WERI-Rb-1 (cell line): ENCODE measurements at regions not wholly inside any gene's neighbourhood (a gene's known extent, or its start where the extent isn't known, plus 50 kb on each side); places are given as distances from the start of the nearest gene placed in this dataset.
"Not testable (repeated sequence)": the region's sequence is repeated elsewhere in the genome, so short reads cannot be mapped to it uniquely, and the experiment has no call there.

Source experiments
- DNase-seq: peaks from one replicate; pipeline ENCODE4 v3.0.0-alpha.2; 2020
- H3K27ac ChIP-seq: fragments of 250-450 bp; sonication (Bioruptor Pico); 2 replicates; pipeline ENCODE4 v1.5.1; 2020; ENCODE audit warnings: mild to moderate bottlenecking, moderate library complexity
- H3K27me3 ChIP-seq: fragments of 250-450 bp; sonication (Bioruptor Pico); 2 replicates; pipeline ENCODE4 v1.5.1; 2021; ENCODE audit warnings: mild to moderate bottlenecking, low read depth, moderate library complexity; ENCODE audit not compliant: insufficient read depth, severe bottlenecking
- H3K36me3 ChIP-seq: fragments of 250-450 bp; sonication (Bioruptor Pico); 2 replicates; pipeline ENCODE4 v1.5.1; 2020; ENCODE audit warnings: mild to moderate bottlenecking, moderate library complexity
- H3K4me3 ChIP-seq: 2 replicates; pipeline ENCODE4 v1.5.1; 2011; ENCODE audit warnings: low read depth, mild to moderate bottlenecking, control low read depth, low read length
- H3K9me3 ChIP-seq: fragments of 250-450 bp; sonication (Bioruptor Pico); 2 replicates; pipeline ENCODE4 v1.5.1; 2021; ENCODE audit warnings: mild to moderate bottlenecking, moderate library complexity; ENCODE audit not compliant: severe bottlenecking
- TF ChIP-seq, protein P1 (sequence below): IDR thresholded peaks from 2 replicates; pipeline ENCODE4 v1.5.1; 2011; ENCODE audit warnings: low read depth, mild to moderate bottlenecking, control low read depth, inconsistent platforms, low read length

DNA sequence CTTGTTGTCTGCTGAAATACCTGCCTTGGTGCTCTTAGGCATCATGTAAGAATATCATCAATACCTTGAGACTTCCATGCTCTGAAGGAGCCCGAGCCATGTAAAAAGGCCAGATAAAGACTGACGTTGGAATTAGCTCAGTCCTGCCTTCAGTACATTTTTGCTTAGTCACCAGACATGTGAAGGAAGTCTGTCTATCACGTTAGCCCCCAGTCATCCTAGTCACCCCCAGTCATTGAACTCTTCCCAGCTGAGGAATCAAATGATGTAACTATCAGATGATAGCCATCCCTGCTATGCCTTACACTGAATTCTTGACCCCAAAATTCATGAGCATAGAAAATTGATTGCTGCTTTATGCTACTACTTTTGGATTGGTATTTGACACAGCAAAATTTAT, 351.2 kb upstream of the SGO1 start:
- Histone ChIP-seq H3K27ac (no peak overlapping the region), H3K4me3 (no peak overlapping the region), H3K27me3 (no peaks in the 10 kb centered on the region), H3K36me3 (no peaks in the 10 kb centered on the region), H3K9me3 (no peaks in the 10 kb centered on the region)
- TF ChIP-seq, protein P1, sequence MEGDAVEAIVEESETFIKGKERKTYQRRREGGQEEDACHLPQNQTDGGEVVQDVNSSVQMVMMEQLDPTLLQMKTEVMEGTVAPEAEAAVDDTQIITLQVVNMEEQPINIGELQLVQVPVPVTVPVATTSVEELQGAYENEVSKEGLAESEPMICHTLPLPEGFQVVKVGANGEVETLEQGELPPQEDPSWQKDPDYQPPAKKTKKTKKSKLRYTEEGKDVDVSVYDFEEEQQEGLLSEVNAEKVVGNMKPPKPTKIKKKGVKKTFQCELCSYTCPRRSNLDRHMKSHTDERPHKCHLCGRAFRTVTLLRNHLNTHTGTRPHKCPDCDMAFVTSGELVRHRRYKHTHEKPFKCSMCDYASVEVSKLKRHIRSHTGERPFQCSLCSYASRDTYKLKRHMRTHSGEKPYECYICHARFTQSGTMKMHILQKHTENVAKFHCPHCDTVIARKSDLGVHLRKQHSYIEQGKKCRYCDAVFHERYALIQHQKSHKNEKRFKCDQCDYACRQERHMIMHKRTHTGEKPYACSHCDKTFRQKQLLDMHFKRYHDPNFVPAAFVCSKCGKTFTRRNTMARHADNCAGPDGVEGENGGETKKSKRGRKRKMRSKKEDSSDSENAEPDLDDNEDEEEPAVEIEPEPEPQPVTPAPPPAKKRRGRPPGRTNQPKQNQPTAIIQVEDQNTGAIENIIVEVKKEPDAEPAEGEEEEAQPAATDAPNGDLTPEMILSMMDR: no peak
- DNase-seq: no peak

- TF ChIP-seq, protein P1: no peak
- no peaks in the 10 kb centered on the region for H3K27me3 ChIP-seq
- no peak for DNase-seq
- no peak overlapping the region for H3K27ac ChIP-seq
- no peak overlapping the region for H3K4me3 ChIP-seq
- H3K9me3 ChIP-seq: no peaks in the 10 kb centered on the region
- no peaks in the 10 kb centered on the region for H3K36me3 ChIP-seq
Measured at GRCh38 chr3:20529911-20530310, 343.9 kb upstream of the SGO1 start.

GRCh38 chr3:20528180-20528770, 342.3 kb upstream of the SGO1 start:
- DNase-seq: no peak
- Histone ChIP-seq H3K4me3 (no peak overlapping the region), H3K27ac (no peak overlapping the region), H3K27me3 (no peaks in the 10 kb centered on the region), H3K36me3 (no peaks in the 10 kb centered on the region), H3K9me3 (no peaks in the 10 kb centered on the region)
- TF ChIP-seq, protein P1: no peak

- H3K9me3 ChIP-seq: no peaks in the 10 kb centered on the region
- H3K36me3 ChIP-seq: no peaks in the 10 kb centered on the region
- H3K27ac ChIP-seq: no peak overlapping the region
- no peak overlapping the region for H3K4me3 ChIP-seq
- H3K27me3 ChIP-seq: no peaks in the 10 kb centered on the region
- DNase-seq: no peak
- TF ChIP-seq, protein P1: no peak
Measured at GRCh38 chr3:20527368-20527767, 341.4 kb upstream of the SGO1 start.

DNA sequence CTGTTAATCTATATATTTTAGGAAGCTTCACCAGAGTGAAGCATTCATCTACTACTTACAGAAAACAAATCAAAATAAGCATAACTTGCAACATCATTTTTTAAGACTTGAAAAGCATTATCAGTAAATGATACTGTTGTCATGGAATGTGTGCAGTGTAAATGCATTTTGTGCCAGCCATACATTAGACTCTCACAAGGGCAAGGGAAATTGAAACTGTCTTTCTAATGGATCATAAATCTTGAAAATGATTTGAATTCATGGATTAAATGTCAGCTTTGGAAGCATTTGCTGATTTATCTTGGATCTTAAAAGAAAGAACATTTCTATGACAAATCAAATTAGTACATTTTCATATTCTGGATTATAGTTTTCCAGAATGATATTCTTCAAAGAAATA, 338.3 kb upstream of the SGO1 start:
- H3K9me3 ChIP-seq: no peaks in the 10 kb centered on the region
- TF ChIP-seq, protein P1: no peak

DNA sequence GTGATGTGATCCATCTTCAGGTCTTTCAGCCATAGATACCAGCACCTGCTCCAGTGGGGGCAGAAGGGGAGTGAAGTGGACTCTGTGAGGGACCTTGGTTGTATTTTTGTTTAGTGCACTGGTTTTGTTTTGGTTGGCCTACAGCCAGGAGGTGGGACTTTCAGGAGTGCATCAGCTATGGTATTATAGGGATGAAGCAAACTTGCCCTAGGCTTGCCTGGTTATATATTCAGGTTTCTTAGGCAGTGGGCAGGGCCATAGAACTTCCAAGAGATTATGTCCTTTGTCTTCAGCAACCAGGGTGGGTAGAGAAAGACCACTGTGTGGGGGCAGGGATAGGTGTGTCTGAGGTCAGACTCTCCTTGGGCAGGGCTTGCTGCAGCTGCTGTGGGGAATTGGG, 337.3 kb upstream of the SGO1 start:
- Histone ChIP-seq H3K4me3 (no peak overlapping the region), H3K9me3 (no peaks in the 10 kb centered on the region), H3K36me3 (no peaks in the 10 kb centered on the region), H3K27ac (no peak overlapping the region), H3K27me3 (no peaks in the 10 kb centered on the region)
- DNase-seq: no peak
- TF ChIP-seq, protein P1: no peak

More for the DNA sequence above, 338.3 kb upstream of the SGO1 start:
- H3K27ac ChIP-seq: no peak overlapping the region
- H3K27me3 ChIP-seq: no peaks in the 10 kb centered on the region
- no peak for DNase-seq
- no peak overlapping the region for H3K4me3 ChIP-seq
- H3K36me3 ChIP-seq: no peaks in the 10 kb centered on the region

- H3K27ac ChIP-seq, H3K27me3 ChIP-seq, H3K9me3 ChIP-seq, H3K36me3 ChIP-seq, H3K4me3 ChIP-seq, DNase-seq: not testable (repeated sequence)
Measured at GRCh38 chr3:20517316-20517715, 331.3 kb upstream of the SGO1 start.
